ENCODE measurements at regions not wholly inside any gene's neighbourhood (a gene's known extent, or its start where the extent isn't known, plus 50 kb on each side); places are given as distances from the start of the nearest gene placed in this dataset.

- TF ChIP-seq EZH2phosphoT487 (IDR thresholded peaks at IDR 0.05): no peak
- TF ChIP-seq EZH2 (IDR thresholded peaks at IDR 0.05): no peak
Observed at GRCh38 chr21:15494481-15494880, 235.3 kb upstream of the USP25 start.

All from neural progenitor cell (in vitro differentiated cells).